GM21786 (cell line): ENCODE measurements at regions not wholly inside any gene's neighbourhood (a gene's known extent, or its start where the extent isn't known, plus 50 kb on each side); places are given as distances from the start of the nearest gene placed in this dataset.
"Not testable (repeated sequence)": the region's sequence is repeated elsewhere in the genome, so short reads cannot be mapped to it uniquely, and the experiment has no call there.

Experiments used
- ATAC-seq: cut with Tn5 transposase; IDR thresholded peaks from one replicate; pipeline ENCODE4 v1.9.1; 2021; ENCODE audit not compliant: unreplicated experiment

GRCh38 chr4:171378323-171378722 is 434.9 kb upstream of the GALNTL6 start:
- ATAC-seq, result no peak

- no peak for ATAC-seq
Observed at GRCh38 chr4:171376724-171377123, 436.5 kb upstream of the GALNTL6 start.

GRCh38 chr4:171353535-171353934 is 459.7 kb upstream of the GALNTL6 start:
- no peak for ATAC-seq

GRCh38 chr4:171348090-171348489 is 465.1 kb upstream of the GALNTL6 start:
- ATAC-seq, result no peak

- no peak for ATAC-seq
Observed at GRCh38 chr4:171342646-171343045, 470.6 kb upstream of the GALNTL6 start.

- no peak for ATAC-seq
Observed at GRCh38 chr4:171340258-171340657, 472.9 kb upstream of the GALNTL6 start.

GRCh38 chr4:171334549-171334948 is 478.7 kb upstream of the GALNTL6 start:
- ATAC-seq, result no peak

GRCh38 chr4:171308661-171309060 is 504.5 kb upstream of the GALNTL6 start:
- no peak for ATAC-seq

GRCh38 chr4:171298048-171298718 is 515.0 kb upstream of the GALNTL6 start:
- ATAC-seq, result not testable (repeated sequence)

GRCh38 chr4:171288816-171289432 is 524.3 kb upstream of the GALNTL6 start:
- ATAC-seq, result no peak

- ATAC-seq, result no peak
Observed at GRCh38 chr4:171281359-171281758, 531.8 kb upstream of the GALNTL6 start.

- ATAC-seq, result no peak
Observed at GRCh38 chr4:171279131-171279530, 534.1 kb upstream of the GALNTL6 start.

GRCh38 chr4:171266671-171267070 is 546.5 kb upstream of the GALNTL6 start:
- ATAC-seq, result no peak

- no peak for ATAC-seq
Observed at GRCh38 chr4:171265190-171265818, 547.9 kb upstream of the GALNTL6 start.

- no peak for ATAC-seq
Observed at GRCh38 chr4:171256223-171256622, 557.0 kb upstream of the GALNTL6 start.

- ATAC-seq, result no peak
Observed at GRCh38 chr4:171246948-171247347, 566.3 kb upstream of the GALNTL6 start.

- ATAC-seq, result no peak
Observed at GRCh38 chr4:171242831-171243230, 570.4 kb upstream of the GALNTL6 start.

GRCh38 chr4:171239196-171239595 is 574.0 kb upstream of the GALNTL6 start:
- ATAC-seq, result no peak

- ATAC-seq, result no peak
Observed at GRCh38 chr4:171235521-171235920, 577.7 kb upstream of the GALNTL6 start.

GRCh38 chr4:171229354-171229753 is 583.9 kb upstream of the GALNTL6 start:
- not testable (repeated sequence) for ATAC-seq

GRCh38 chr4:171221181-171221580 is 592.0 kb upstream of the GALNTL6 start:
- no peak for ATAC-seq

- ATAC-seq, result no peak
Observed at GRCh38 chr4:171203425-171203824, 609.8 kb upstream of the GALNTL6 start.
